ENCODE measurements at regions not wholly inside any gene's neighbourhood (a gene's known extent, or its start where the extent isn't known, plus 50 kb on each side); places are given as distances from the start of the nearest gene placed in this dataset.

DNA sequence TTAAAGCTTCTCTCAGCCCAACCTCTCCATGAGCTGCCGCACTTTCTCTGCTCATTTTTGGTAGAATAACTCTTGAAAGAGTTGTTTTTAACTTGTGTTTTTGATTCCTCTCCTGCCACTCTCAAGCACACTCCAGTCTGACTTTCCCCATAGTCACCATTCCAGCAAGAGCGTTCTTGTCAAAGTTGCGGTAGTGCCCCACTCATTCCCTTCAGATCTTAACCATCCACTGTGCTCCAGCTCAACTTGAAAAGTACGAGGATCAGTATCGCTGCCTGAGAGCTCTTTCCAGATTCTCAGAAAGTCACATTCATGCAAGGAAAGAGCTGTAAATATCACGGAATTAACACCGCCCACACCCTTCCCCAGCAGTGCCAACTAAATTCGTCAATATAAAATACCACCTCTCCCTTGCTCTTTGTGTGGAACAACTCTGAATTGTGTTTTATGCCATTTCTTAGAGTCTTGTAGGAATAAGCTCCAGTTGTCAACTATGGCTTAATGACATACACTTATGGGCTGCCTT is 59.7 kb upstream of the IL15 start:
- DNase-seq (ENCODE audit: low read depth in 2 of 3, low spot score in 1 of 3): no peak

GRCh38 chr4:141578451-141578850 is 57.9 kb upstream of the IL15 start:
- DNase-seq (ENCODE audit: low read depth in 2 of 3, low spot score in 1 of 3): no peak

- DNase-seq (ENCODE audit: low read depth in 2 of 3, low spot score in 1 of 3): no peak
These were observed 55.9 kb upstream of the IL15 start for GRCh38 chr4:141580523-141580922.

Measured in stimulated activated CD4-positive, alpha-beta T cell treated with anti-CD3 and anti-CD28 coated beads, Interleukin-12 subunit alpha, Interleukin-12 subunit beta, amount 100 ng/mL, for 48 hours (primary cell).